ENCODE measurements at regions not wholly inside any gene's neighbourhood (a gene's known extent, or its start where the extent isn't known, plus 50 kb on each side); places are given as distances from the start of the nearest gene placed in this dataset.

GRCh38 chr12:75831402-75831801 is 200.2 kb downstream of the PHLDA1 start:
- Mint-ChIP-seq H3K27ac (no peak overlapping the region), H3K4me3 (no peak overlapping the region), H3K4me1 (ENCODE audit: low read depth) (no peaks in the 10 kb centered on the region), H3K27me3 (peaks cover 15% of the 10 kb centered on the region), H3K9me3 (no peaks in the 10 kb centered on the region), H3K36me3 (ENCODE audit: low read depth) (no peaks in the 10 kb centered on the region)

DNA sequence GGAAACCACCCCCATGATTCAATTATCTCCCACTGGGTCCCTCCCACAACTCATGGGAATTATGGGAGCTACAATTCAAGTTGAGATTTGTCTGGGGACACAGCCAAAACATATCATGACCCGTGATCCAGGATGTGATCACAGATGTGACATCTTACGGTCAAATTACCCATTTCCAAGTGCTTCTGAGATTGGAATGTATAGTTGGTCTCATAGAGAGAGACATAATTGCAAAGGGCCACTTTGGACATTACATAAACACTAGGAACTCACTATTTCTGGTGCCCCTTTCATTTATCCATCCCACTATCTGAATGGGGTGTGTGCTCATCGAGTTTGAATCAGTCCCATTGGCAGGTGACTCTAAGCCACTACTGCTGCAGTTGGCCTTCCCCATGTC is 204.5 kb downstream of the PHLDA1 start:
- Mint-ChIP-seq H3K27me3 (peaks cover 22% of the 10 kb centered on the region), H3K36me3 (ENCODE audit: low read depth) (no peaks in the 10 kb centered on the region), H3K9me3 (no peaks in the 10 kb centered on the region), H3K4me3 (no peak overlapping the region), H3K27ac (no peak overlapping the region), H3K4me1 (ENCODE audit: low read depth) (no peaks in the 10 kb centered on the region)

DNA sequence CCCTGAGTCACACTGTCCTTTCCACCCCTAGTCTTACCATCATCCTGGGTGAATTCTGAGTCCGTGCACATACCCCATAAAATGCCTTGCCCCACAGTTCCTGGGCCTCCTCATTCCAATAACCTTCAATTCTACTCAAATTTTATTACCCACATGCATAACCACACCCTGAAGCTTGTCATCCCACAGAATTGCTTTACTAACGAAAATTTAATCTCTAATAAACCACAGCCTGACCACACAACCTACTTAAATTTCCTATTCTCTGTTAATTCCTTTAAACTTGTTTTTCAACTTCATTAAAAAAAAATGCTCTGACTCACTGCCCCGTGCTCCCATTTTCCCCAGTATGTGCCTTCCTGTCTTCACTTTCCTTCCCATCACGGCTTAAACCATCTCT is 205.9 kb downstream of the PHLDA1 start:
- H3K9me3 Mint-ChIP-seq = no peaks in the 10 kb centered on the region
- H3K4me1 Mint-ChIP-seq (ENCODE audit: low read depth) = no peaks in the 10 kb centered on the region
- H3K27ac Mint-ChIP-seq = no peak overlapping the region
- no peak overlapping the region for H3K4me3 Mint-ChIP-seq
- H3K36me3 Mint-ChIP-seq (ENCODE audit: low read depth) = no peaks in the 10 kb centered on the region
- peaks cover 25% of the 10 kb centered on the region for H3K27me3 Mint-ChIP-seq

DNA sequence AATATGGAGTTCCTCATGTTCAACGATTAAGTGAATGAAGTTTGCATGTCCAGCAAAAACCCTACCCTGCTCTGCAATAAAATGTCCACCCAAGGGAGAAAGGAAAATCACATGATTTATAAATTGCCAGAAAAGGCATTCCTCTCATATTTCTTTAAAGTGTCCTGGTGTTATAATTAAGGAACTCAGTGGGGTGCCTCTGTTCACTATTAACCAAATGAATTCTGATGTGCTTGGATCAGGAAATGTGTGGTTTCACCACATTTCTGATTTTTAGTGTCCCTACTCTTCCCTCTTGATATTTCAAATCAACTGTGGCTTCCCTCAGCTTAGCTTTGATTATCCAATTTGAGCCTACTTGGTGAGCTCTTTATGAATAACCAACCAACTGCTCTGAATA is 208.1 kb downstream of the PHLDA1 start:
- Mint-ChIP-seq H3K9me3 (no peaks in the 10 kb centered on the region), H3K4me1 (ENCODE audit: low read depth) (no peaks in the 10 kb centered on the region), H3K4me3 (no peak overlapping the region), H3K27ac (no peak overlapping the region), H3K27me3 (peaks cover 27% of the 10 kb centered on the region), H3K36me3 (ENCODE audit: low read depth) (no peaks in the 10 kb centered on the region)

DNA sequence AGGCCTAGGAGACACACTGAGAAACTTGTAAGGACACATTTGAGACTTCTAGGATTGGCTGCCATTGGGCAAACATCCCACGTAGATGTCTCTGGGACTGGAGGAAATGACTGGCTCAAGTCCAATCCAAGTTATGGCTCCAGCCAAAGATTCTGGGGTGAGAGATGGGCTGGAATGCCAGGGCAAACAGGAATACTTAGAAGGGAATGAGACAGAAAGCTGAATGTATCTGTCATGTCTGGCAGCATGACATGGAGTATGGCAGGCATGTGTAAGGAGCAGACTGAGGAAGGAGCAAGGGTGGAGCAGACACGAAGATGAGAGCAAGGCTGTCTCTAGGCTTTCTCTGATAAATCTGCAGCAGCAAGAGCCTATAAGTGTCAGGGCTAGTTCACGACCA is 209.2 kb downstream of the PHLDA1 start:
- H3K4me3 Mint-ChIP-seq = no peak overlapping the region
- no peaks in the 10 kb centered on the region for H3K36me3 Mint-ChIP-seq (ENCODE audit: low read depth)
- H3K9me3 Mint-ChIP-seq = no peaks in the 10 kb centered on the region
- no peak overlapping the region for H3K27ac Mint-ChIP-seq
- H3K4me1 Mint-ChIP-seq (ENCODE audit: low read depth) = no peaks in the 10 kb centered on the region
- H3K27me3 Mint-ChIP-seq = peaks cover 27% of the 10 kb centered on the region

GRCh38 chr12:75820848-75821578 is 210.6 kb downstream of the PHLDA1 start:
- H3K36me3 Mint-ChIP-seq (ENCODE audit: low read depth) = no peaks in the 10 kb centered on the region
- H3K27me3 Mint-ChIP-seq = peaks cover 27% of the 10 kb centered on the region
- no peak overlapping the region for H3K27ac Mint-ChIP-seq

DNA sequence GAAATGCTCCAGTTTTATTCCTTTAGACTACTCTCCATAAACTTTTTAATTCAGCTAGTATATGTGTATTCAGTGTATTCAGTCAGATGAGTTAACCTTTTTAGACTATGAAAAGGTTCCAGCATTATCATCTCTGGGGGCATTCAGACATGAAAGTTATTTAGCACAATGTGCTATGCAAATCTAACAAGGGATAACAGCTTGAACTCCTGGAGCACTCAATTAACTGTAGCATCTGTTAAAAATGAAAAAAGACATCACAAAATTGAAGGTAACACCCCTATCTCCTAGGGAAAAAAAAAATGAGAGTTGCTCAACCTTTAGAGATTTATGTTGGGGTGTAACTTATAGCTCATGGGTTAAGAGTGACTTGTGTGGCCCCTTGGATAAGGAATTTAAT is 211.5 kb downstream of the PHLDA1 start:
- Mint-ChIP-seq H3K36me3 (ENCODE audit: low read depth) (no peaks in the 10 kb centered on the region), H3K9me3 (no peaks in the 10 kb centered on the region), H3K4me1 (ENCODE audit: low read depth) (peaks cover 20% of the 10 kb centered on the region), H3K4me3 (no peak overlapping the region), H3K27ac (no peak overlapping the region), H3K27me3 (peaks cover 27% of the 10 kb centered on the region)

More at GRCh38 chr12:75820848-75821578, 210.6 kb downstream of the PHLDA1 start:
- Mint-ChIP-seq H3K4me1 (ENCODE audit: low read depth) (peaks cover 10% of the 10 kb centered on the region), H3K9me3 (no peaks in the 10 kb centered on the region), H3K4me3 (no peak overlapping the region)

DNA sequence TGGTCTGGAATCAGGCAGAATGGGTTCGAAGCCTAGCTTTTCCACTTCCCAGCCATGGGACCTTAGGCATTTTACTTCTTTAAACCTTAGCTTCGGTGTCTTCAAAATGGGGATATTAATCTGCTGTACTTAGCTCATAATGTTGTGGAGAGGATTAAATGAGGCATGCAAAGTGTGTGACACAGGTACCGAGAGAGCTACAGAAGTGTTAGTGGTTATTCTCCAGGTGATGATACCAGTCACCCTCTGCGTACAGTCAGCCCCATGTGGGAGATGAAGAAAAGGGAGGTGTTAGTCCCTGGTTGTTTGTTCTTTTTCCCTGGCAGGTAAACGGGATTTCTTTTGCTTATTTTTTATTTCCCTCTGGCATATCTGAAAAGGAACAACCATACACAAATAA is 212.1 kb downstream of the PHLDA1 start:
- peaks cover 27% of the 10 kb centered on the region for H3K27me3 Mint-ChIP-seq
- H3K9me3 Mint-ChIP-seq = no peaks in the 10 kb centered on the region
- no peak overlapping the region for H3K4me3 Mint-ChIP-seq
- peaks cover 24% of the 10 kb centered on the region for H3K4me1 Mint-ChIP-seq (ENCODE audit: low read depth)
- H3K27ac Mint-ChIP-seq = no peak overlapping the region
- no peaks in the 10 kb centered on the region for H3K36me3 Mint-ChIP-seq (ENCODE audit: low read depth)

DNA sequence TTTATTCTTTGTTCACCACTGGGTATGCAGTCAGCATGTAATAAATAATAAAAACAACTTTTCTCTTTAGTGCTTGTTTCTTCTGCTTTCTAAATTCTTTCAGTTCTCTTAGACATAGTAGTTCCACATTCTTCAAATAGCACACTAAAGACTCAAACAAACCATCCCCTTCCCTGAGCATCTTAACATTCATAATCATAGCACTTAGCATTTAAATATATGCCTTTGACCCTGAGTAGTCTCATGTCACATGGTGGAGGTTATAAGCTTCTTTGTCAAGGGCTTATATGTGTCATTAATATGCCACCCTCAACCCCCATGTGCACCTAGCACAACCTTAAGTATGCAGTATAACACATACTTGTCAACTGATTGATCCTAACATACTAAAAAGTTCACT is 212.7 kb downstream of the PHLDA1 start:
- Mint-ChIP-seq H3K4me3 (no peak overlapping the region), H3K36me3 (ENCODE audit: low read depth) (no peaks in the 10 kb centered on the region), H3K27me3 (peaks cover 21% of the 10 kb centered on the region), H3K4me1 (ENCODE audit: low read depth) (peaks cover 24% of the 10 kb centered on the region), H3K27ac (no peak overlapping the region), H3K9me3 (no peaks in the 10 kb centered on the region)

GRCh38 chr12:75816897-75817296 is 214.7 kb downstream of the PHLDA1 start:
- Mint-ChIP-seq H3K4me1 (ENCODE audit: low read depth) (peaks cover 30% of the 10 kb centered on the region), H3K9me3 (no peaks in the 10 kb centered on the region), H3K27ac (no peak overlapping the region), H3K36me3 (ENCODE audit: low read depth) (no peaks in the 10 kb centered on the region), H3K4me3 (no peak overlapping the region), H3K27me3 (peaks cover 10% of the 10 kb centered on the region)

DNA sequence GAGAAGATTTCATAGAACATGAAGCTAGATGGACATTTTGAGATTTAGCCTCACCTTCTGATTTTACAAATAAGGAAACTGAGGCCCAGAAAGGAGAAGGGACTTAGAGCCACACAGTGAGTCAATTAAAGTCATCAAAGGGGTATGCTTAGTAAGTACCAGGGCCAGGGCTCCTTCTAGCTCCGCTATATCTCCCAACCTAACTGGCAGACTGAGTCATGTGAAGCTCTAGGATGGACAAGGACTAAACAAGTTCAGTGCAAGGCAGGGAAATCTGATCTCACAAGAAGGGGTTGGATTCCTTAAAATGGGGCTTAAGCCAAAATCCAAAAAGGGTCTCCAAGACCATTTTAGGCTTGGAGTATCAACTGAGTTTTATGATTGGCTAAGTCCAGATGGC is 215.8 kb downstream of the PHLDA1 start:
- no peaks in the 10 kb centered on the region for H3K36me3 Mint-ChIP-seq (ENCODE audit: low read depth)
- H3K9me3 Mint-ChIP-seq = no peaks in the 10 kb centered on the region
- H3K4me1 Mint-ChIP-seq (ENCODE audit: low read depth) = peaks cover 30% of the 10 kb centered on the region
- peaks cover 12% of the 10 kb centered on the region for H3K27me3 Mint-ChIP-seq
- no peak overlapping the region for H3K4me3 Mint-ChIP-seq
- H3K27ac Mint-ChIP-seq = no peak overlapping the region

DNA sequence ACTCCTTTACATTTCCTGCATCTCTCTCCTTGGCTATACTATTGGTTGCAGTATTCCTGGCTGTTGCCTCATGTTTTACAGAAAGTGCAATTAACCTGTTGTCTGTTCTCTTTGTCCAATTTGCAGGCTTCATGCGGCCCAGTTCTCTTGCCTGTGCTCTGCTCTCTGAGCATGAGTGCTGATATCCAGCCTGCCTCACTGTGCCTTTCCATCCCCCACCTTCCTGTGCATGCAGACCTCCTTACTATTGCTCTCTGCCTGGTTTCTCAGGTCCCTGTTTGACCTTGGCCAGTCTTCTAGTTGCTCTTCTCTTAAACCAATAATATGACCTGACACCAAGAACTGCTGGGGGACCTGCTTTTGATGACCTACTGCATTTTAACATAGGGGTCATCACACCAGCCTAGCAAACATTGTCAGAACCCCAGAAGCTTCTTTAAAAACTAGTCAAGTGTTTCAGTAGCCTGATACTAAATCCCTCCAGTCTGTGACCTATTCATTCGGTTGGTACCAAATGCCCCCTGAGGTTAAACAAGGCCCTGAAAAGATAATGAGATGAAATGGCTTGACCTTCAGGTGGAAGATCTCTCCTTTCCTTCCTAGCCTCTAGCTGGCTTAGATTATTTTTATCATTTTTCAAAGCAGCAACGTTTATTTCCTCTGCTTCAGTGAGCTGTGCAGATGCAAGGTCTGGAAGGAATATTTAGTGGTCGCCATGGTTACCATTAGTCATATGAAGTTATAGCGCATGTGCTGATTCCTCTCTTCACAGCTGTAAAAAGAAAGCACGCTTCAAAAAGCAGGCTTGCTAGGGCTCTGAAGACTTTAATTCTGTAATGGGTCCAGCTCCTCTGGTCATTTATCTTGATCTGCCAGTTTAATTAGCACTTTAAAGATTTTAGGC is 216.5 kb downstream of the PHLDA1 start:
- no peaks in the 10 kb centered on the region for H3K9me3 Mint-ChIP-seq
- H3K36me3 Mint-ChIP-seq (ENCODE audit: low read depth) = no peaks in the 10 kb centered on the region
- no peak overlapping the region for H3K27ac Mint-ChIP-seq
- peaks cover 30% of the 10 kb centered on the region for H3K4me1 Mint-ChIP-seq (ENCODE audit: low read depth)
- no peak overlapping the region for H3K4me3 Mint-ChIP-seq
- peaks cover 8% of the 10 kb centered on the region for H3K27me3 Mint-ChIP-seq

GRCh38 chr12:75813072-75813471 is 218.5 kb downstream of the PHLDA1 start:
- Mint-ChIP-seq H3K36me3 (ENCODE audit: low read depth) (no peaks in the 10 kb centered on the region), H3K27ac (no peak overlapping the region)

GRCh38 chr12:75812271-75813018 is 219.1 kb downstream of the PHLDA1 start:
- peaks cover 8% of the 10 kb centered on the region for H3K27me3 Mint-ChIP-seq
- peaks cover 30% of the 10 kb centered on the region for H3K4me1 Mint-ChIP-seq (ENCODE audit: low read depth)
- H3K36me3 Mint-ChIP-seq (ENCODE audit: low read depth) = no peaks in the 10 kb centered on the region
- peaks cover 11% of the 10 kb centered on the region for H3K9me3 Mint-ChIP-seq
- no peak overlapping the region for H3K4me3 Mint-ChIP-seq
- no peak overlapping the region for H3K27ac Mint-ChIP-seq

More at GRCh38 chr12:75813072-75813471, 218.5 kb downstream of the PHLDA1 start:
- Mint-ChIP-seq H3K27me3 (peaks cover 8% of the 10 kb centered on the region), H3K9me3 (peaks cover 11% of the 10 kb centered on the region), H3K4me1 (ENCODE audit: low read depth) (peaks cover 30% of the 10 kb centered on the region), H3K4me3 (no peak overlapping the region)

DNA sequence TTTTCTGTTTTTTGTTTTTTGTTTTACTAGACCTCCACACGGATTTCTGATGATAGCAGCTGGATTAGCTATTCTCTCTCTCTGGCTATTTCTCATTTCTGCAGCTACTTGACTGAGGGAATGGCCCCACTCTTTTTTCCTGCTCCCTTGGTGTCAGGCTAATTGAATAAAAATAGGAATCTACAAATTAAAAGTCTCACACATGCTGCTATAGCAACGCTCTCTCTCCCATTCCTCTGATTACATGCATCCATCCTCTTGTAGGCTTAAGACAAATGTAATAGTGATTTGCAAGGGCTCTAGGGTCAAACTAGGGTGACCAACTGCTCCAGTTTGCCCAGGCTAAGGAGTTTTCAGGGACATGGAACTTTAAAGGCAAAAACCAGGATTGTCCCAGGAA is 221.8 kb downstream of the PHLDA1 start:
- peaks cover 12% of the 10 kb centered on the region for H3K27me3 Mint-ChIP-seq
- H3K4me3 Mint-ChIP-seq = no peak overlapping the region
- H3K9me3 Mint-ChIP-seq = peaks cover 11% of the 10 kb centered on the region
- H3K4me1 Mint-ChIP-seq (ENCODE audit: low read depth) = peaks cover 7% of the 10 kb centered on the region
- no peak overlapping the region for H3K27ac Mint-ChIP-seq
- H3K36me3 Mint-ChIP-seq (ENCODE audit: low read depth) = no peaks in the 10 kb centered on the region

All from stimulated activated naive CD8-positive, alpha-beta T cell treated with anti-CD3 and anti-CD28 coated beads, Interleukin-15, Interleukin-2, amounts not matched to agents 100 ng/mL and 50 ng/mL, for 24 hours (primary cell).